Naive thymus-derived CD4-positive, alpha-beta T cell (primary cell): ENCODE measurements at regions not wholly inside any gene's neighbourhood (a gene's known extent, or its start where the extent isn't known, plus 50 kb on each side); places are given as distances from the start of the nearest gene placed in this dataset.

Source experiments
- ATAC-seq: fragments of 150-1000 bp; cut with Tn5 transposase; 2 replicates; pipeline ENCODE4 v1.10.0; 2021; ENCODE audit warnings: mild to moderate bottlenecking, moderate library complexity
- CTCF ChIA-PET: fragments of 350-600 bp; sonication (Branson Sonifier 250); formaldehyde crosslinking; loops from one replicate; lab custom pipeline; 2021; ENCODE audit warnings: antibody characterized with exemption; lab: Charles Lee
- POLR2A ChIA-PET: fragments of 350-600 bp; sonication (Branson Sonifier 250); formaldehyde crosslinking; loops from one replicate; lab custom pipeline; 2021; ENCODE audit warnings: antibody characterized with exemption, inconsistent platforms; lab: Charles Lee
- DNase-seq, 9 donors: peaks; one replicate each; pipeline versions ENCODE4 v3.0.0 to v3.0.0-alpha.2; 2020 to 2022; ENCODE audit warnings: mixed read lengths in 1 of 9
- H3K27ac ChIP-seq: one replicate; pipeline ENCODE4 v1.7.0; 2013; ENCODE audit warnings: mild to moderate bottlenecking, low read depth, low read length, moderate library complexity
- H3K27me3 ChIP-seq, 2 donors: one replicate each; pipeline ENCODE4 v1.7.0; 2013; ENCODE audit warnings: low read length in 2 of 2, mild to moderate bottlenecking in 2 of 2, moderate library complexity in 2 of 2; ENCODE audit not compliant: control insufficient read depth in 2 of 2, insufficient read depth in 2 of 2
- H3K36me3 ChIP-seq, 3 experiments: 1 replicate in 2 of 3; 2 replicates in 1 of 3; pipeline ENCODE4 v1.7.0; 2013; ENCODE audit warnings: low read length in 3 of 3, mild to moderate bottlenecking in 3 of 3, moderate library complexity in 1 of 3; ENCODE audit not compliant: insufficient read depth in 3 of 3, control insufficient read depth in 2 of 3
- H3K4me1 ChIP-seq, 2 donors: one replicate each; pipeline ENCODE4 v1.7.0; 2013; ENCODE audit warnings: low read length in 2 of 2, mild to moderate bottlenecking in 2 of 2, moderate library complexity in 1 of 2; ENCODE audit not compliant: control insufficient read depth in 2 of 2, insufficient read depth in 2 of 2
- H3K4me3 ChIP-seq: 2 replicates; pipeline ENCODE4 v1.7.0; 2013; ENCODE audit warnings: mild to moderate bottlenecking, low read length
- H3K9me3 ChIP-seq, 3 experiments: 1 replicate in 2 of 3; 2 replicates in 1 of 3; pipeline ENCODE4 v1.7.0; 2013; ENCODE audit warnings: low read length in 3 of 3; ENCODE audit not compliant: control insufficient read depth in 2 of 3
- H3K27ac Mint-ChIP-seq, 9 donors: one replicate each; pipeline ENCODE4 v1.8.0; 2020 to 2022; ENCODE audit warnings: mixed read lengths in 9 of 9, mild to moderate bottlenecking in 8 of 9, moderate library complexity in 5 of 9, inconsistent platforms in 2 of 9
- H3K27me3 Mint-ChIP-seq, 5 donors: one replicate each; pipeline ENCODE4 v1.8.0; 2021 to 2022; ENCODE audit warnings: mixed read lengths in 5 of 5, mild to moderate bottlenecking in 1 of 5
- H3K36me3 Mint-ChIP-seq, 5 donors: one replicate each; pipeline ENCODE4 v1.8.0; 2020 to 2022; ENCODE audit warnings: mixed read lengths in 5 of 5, mild to moderate bottlenecking in 3 of 5, inconsistent platforms in 1 of 5
- H3K4me1 Mint-ChIP-seq, 7 donors: one replicate each; pipeline ENCODE4 v1.8.0; 2020 to 2022; ENCODE audit warnings: mixed read lengths in 7 of 7, mild to moderate bottlenecking in 3 of 7, inconsistent platforms in 1 of 7
- H3K4me3 Mint-ChIP-seq, 10 donors: one replicate each; pipeline ENCODE4 v1.8.0; 2020 to 2022; ENCODE audit warnings: mild to moderate bottlenecking in 10 of 10, mixed read lengths in 10 of 10, moderate library complexity in 6 of 10, inconsistent platforms in 2 of 10
- H3K9me3 Mint-ChIP-seq, 11 donors: one replicate each; pipeline ENCODE4 v1.8.0; 2020 to 2022; ENCODE audit warnings: mixed read lengths in 11 of 11, mild to moderate bottlenecking in 4 of 11, inconsistent platforms in 1 of 11, moderate library complexity in 1 of 11
- intact Hi-C, 2 donors: fragments of 100-400 bp; cut with micrococcal nuclease; formaldehyde crosslinking; loops; one replicate each; pipeline ENCODE4 v1.15.1; 2023

DNA sequence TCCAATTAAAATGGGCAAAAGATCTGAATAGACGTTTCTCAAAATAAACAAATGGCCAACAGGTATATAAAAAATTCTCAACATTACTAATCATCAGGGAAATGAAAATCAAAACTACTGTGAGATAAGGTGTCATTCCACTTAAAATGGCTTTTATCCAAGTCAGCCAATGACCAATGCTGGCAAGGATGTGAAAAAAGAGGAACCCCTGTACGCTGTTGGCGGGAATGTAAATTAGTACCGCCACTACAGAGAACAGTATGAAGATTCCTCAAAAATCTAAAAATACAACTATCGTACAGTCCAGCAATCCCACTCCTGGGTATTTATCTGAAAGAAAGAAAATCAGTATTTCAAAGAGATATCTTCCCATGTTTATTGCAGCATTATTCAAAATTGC, 176.9 kb upstream of the STT3B start:
- Mint-ChIP-seq H3K27ac (no peak overlapping the region), H3K4me3 (no peak overlapping the region), H3K36me3 (peaks cover 0 to 17% (median 0%) of the 10 kb centered on the region in 5 donors), H3K27me3 (no peaks in the 10 kb centered on the region), H3K4me1 (peaks cover 17 to 28% (median 20%) of the 10 kb centered on the region in 7 donors), H3K9me3 (peaks cover 0 to 18% (median 2%) of the 10 kb centered on the region in 11 donors)
- no peaks in the 10 kb centered on the region for H3K36me3 ChIP-seq
- H3K4me3 ChIP-seq: no peak overlapping the region
- H3K9me3 ChIP-seq: no peaks in the 10 kb centered on the region
- no peaks in the 10 kb centered on the region for H3K27me3 ChIP-seq
- ChIA-PET CTCF (interaction anchor here (0.8 kb wide), 1 partner anchor 16 kb away, joined by 3 read pairs; no protein-coding TSS in a partner anchor), POLR2A (no interaction called here)
- no peak overlapping the region for H3K27ac ChIP-seq
- no peaks in the 10 kb centered on the region for H3K4me1 ChIP-seq
- ATAC-seq: no peak
- no peak for DNase-seq
- intact Hi-C loops: no loop called here

DNA sequence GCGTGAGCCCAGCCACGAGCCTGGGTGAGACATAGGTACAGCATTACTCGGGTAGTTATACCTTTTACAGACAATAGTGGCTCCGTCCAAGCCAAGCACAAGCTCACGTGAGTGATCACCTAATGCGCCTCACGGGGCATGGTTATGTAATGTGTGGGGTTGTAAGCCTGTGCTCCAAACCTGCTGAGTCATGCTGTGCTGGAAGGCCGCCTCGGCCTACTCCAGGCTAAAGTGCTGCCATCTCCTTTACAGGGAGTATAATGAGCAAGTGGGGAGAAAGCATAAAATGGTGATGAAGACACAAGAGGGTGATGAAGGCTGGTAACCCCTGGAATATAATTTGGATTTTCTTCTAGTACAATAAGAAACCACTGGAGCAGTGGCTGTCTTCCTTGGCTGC, 175.8 kb upstream of the STT3B start:
- CTCF ChIA-PET: interaction anchor here (0.6 kb wide), 1 partner anchor 424 kb away, joined by 3 read pairs; no protein-coding TSS in a partner anchor
- no peak overlapping the region for H3K4me3 ChIP-seq

DNA sequence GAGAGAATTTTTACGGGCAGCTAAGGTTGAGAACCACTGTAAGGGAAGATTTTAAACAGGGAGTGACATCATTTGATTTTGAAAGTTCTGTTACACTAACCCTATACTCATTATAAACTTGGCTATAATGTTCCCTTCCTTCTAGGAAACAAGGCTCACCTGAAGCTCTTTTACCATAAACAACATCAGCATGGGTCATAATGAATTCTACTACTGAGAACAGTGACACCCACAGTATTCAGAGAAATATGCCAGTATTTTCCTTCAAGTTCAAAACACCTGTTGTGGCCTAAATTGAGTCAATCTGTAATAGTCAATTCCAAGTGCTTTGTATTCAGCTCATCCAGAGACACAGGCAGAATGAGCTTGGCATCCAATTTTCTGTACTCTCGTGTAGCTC, 175.3 kb upstream of the STT3B start:
- H3K27me3 Mint-ChIP-seq: no peaks in the 10 kb centered on the region

More for the DNA sequence above, 175.8 kb upstream of the STT3B start:
- POLR2A ChIA-PET: no interaction called here
- Mint-ChIP-seq H3K4me3 (no peak overlapping the region), H3K9me3 (peaks cover 0 to 18% (median 2%) of the 10 kb centered on the region in 11 donors), H3K27ac (peak overlapping the region in 1 of 9 donors; percentile 48), H3K27me3 (no peaks in the 10 kb centered on the region), H3K4me1 (peaks cover 17 to 35% (median 28%) of the 10 kb centered on the region in 7 donors), H3K36me3 (peaks cover 0 to 17% (median 0%) of the 10 kb centered on the region in 5 donors)
- no peaks in the 10 kb centered on the region for H3K27me3 ChIP-seq
- no peaks in the 10 kb centered on the region for H3K36me3 ChIP-seq
- H3K9me3 ChIP-seq: no peaks in the 10 kb centered on the region
- no peak overlapping the region for H3K27ac ChIP-seq
- intact Hi-C loops: no loop called here
- ATAC-seq: peak; percentile 44
- H3K4me1 ChIP-seq: no peaks in the 10 kb centered on the region
- DNase-seq: no peak

DNA sequence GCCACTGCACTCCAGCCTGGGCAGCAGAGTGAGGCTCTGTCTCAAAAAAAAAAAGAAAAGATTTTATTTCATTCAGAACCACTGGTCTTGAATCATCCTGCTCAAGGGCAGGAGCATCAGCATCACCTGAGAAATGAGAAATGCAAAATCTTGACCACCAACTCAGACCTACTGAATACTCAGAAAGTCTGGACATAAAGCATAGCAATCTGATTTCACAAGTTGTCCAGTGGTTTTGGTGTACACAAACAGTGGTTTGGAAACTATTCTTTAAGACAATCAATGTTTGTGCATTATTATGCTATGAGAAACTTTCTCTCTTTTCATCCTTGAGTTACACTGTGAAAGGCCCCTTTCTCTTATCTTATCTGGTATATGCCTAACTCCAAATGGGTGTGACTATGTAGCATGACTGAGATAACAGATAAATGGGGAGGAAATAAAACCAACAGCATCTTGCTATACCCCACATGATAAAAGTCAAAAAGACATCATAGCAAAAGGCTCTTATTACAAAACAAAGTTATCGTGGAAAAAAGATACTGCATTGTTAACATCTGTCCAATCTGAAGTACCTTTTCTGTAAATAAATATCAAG, 174.2 kb upstream of the STT3B start:
- Histone ChIP-seq H3K36me3 (no peaks in the 10 kb centered on the region), H3K27ac (no peak overlapping the region), H3K9me3 (no peaks in the 10 kb centered on the region), H3K27me3 (no peaks in the 10 kb centered on the region), H3K4me1 (no peaks in the 10 kb centered on the region), H3K4me3 (no peak overlapping the region)
- ATAC-seq (no peak), DNase-seq (no peak)
- intact Hi-C loops: no loop called here
- Mint-ChIP-seq H3K4me3 (no peak overlapping the region), H3K4me1 (peaks cover 20 to 42% (median 28%) of the 10 kb centered on the region in 7 donors), H3K27me3 (no peaks in the 10 kb centered on the region), H3K27ac (peak overlapping the region in 1 of 9 donors; percentile 21), H3K36me3 (peaks cover 0 to 15% (median 0%) of the 10 kb centered on the region in 5 donors), H3K9me3 (peaks cover 0 to 12% (median 2%) of the 10 kb centered on the region in 11 donors)
- ChIA-PET POLR2A (no interaction called here), CTCF (no interaction called here)

More for the DNA sequence above, 175.3 kb upstream of the STT3B start:
- intact Hi-C loops: no loop called here
- no peak overlapping the region for H3K27ac ChIP-seq
- H3K27me3 ChIP-seq: no peaks in the 10 kb centered on the region
- no peak overlapping the region for H3K4me3 ChIP-seq
- DNase-seq (no peak), ATAC-seq (no peak)
- ChIA-PET CTCF (interaction anchor here (0.6 kb wide), 1 partner anchor 424 kb away, joined by 3 read pairs; no protein-coding TSS in a partner anchor), POLR2A (no interaction called here)
- peak overlapping the region in 2 of 9 donors; percentile 3 to 22 for H3K27ac Mint-ChIP-seq
- no peaks in the 10 kb centered on the region for H3K9me3 ChIP-seq
- peaks cover 0 to 18% (median 2%) of the 10 kb centered on the region in 11 donors for H3K9me3 Mint-ChIP-seq
- peaks cover 20 to 41% (median 28%) of the 10 kb centered on the region in 7 donors for H3K4me1 Mint-ChIP-seq
- no peak overlapping the region for H3K4me3 Mint-ChIP-seq
- H3K36me3 ChIP-seq: no peaks in the 10 kb centered on the region
- H3K4me1 ChIP-seq: no peaks in the 10 kb centered on the region
- peaks cover 0 to 19% (median 0%) of the 10 kb centered on the region in 5 donors for H3K36me3 Mint-ChIP-seq

DNA sequence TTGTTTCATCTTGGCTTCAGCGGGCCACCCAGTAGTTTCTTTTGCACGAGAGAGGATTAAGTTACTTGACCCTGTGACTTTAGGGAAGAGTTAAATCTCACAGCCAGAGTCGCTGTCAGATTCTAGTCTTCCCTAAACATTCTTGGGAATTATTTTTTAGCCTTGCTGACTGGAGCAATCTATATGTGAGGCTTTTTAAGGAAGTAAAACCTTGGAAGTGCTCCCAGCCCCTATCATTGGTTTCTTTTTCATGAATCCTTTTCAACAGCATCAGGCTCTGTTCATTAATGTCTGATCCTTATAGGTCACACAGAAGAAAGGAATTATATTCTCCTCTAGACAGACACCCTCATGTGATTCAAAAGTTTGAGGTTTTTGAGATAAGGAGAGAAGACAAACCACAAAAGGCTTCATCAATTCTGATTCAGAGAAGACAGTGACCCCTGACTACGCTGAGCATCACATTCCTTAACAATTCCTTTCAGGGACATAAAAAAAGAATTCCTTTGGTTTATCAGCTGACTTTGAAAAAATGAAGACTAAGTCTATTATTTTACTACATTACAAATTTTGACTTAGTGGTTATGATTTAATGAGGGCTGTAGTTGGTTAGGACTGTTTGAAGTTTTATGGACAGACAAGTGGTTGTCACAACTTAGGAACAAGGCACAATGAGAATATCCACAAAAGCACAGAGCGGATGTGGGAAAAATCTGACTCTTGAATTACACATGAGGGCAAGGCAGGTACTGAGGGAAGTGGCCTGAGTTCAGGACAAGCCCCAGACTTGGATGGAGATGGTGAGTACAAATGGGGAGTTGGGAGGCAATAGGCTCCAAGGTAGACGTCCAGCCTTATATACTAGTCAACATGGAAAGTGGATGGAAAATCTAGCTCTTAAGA, 171.1 kb upstream of the STT3B start:
- ATAC-seq: no peak

DNA sequence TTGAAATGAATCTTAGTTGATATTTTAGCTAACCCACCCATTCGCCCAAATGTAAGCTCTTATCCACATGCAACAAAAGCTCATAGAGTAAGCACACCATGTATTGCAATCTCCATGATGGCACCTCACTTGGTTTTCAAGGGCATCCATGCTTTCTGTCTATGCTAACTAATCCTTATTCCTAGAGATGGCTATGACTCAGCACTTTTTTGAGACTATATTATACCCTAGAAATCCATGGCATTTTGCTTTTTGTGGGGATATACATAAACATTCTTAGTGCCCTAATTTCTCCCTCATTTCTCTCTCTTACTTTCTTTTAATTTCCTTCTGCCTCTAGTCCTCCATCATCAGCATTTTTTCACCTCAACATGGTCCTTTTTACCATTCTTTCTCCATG, 168.5 kb upstream of the STT3B start:
- Mint-ChIP-seq H3K27me3 (no peaks in the 10 kb centered on the region), H3K4me3 (no peak overlapping the region), H3K27ac (peak overlapping the region in 1 of 9 donors; percentile 72), H3K9me3 (peaks cover 0 to 12% (median 0%) of the 10 kb centered on the region in 11 donors), H3K36me3 (peaks cover 0 to 4% (median 0%) of the 10 kb centered on the region in 5 donors), H3K4me1 (peaks cover 10 to 25% (median 19%) of the 10 kb centered on the region in 7 donors)
- Histone ChIP-seq H3K9me3 (no peaks in the 10 kb centered on the region), H3K27ac (no peak overlapping the region), H3K4me3 (no peak overlapping the region), H3K27me3 (no peaks in the 10 kb centered on the region), H3K4me1 (no peaks in the 10 kb centered on the region), H3K36me3 (no peaks in the 10 kb centered on the region)
- ChIA-PET CTCF (interaction anchor here (1.0 kb wide), 1 partner anchor 408 kb away, joined by 3 read pairs; no protein-coding TSS in a partner anchor), POLR2A (no interaction called here)
- DNase-seq (no peak), ATAC-seq (no peak)
- intact Hi-C loops: loop anchor here in 1 of 2 donors (5.0 kb wide), 1 partner anchor 403 kb away; no protein-coding TSS in a partner anchor

More for the DNA sequence above, 171.1 kb upstream of the STT3B start:
- POLR2A ChIA-PET: no interaction called here
- DNase-seq: no peak
- no peak overlapping the region for H3K27ac Mint-ChIP-seq
- no peak overlapping the region for H3K4me3 Mint-ChIP-seq
- Histone ChIP-seq H3K36me3 (no peaks in the 10 kb centered on the region), H3K27ac (no peak overlapping the region), H3K27me3 (no peaks in the 10 kb centered on the region), H3K4me3 (no peak overlapping the region), H3K9me3 (no peaks in the 10 kb centered on the region), H3K4me1 (no peaks in the 10 kb centered on the region)
- CTCF ChIA-PET: interaction anchor here (0.7 kb wide), 1 partner anchor 18 kb away, joined by 3 read pairs; no protein-coding TSS in a partner anchor
- intact Hi-C loops: loop anchor here in 1 of 2 donors (5.0 kb wide), 1 partner anchor 406 kb away; no protein-coding TSS in a partner anchor
- peaks cover 26 to 44% (median 38%) of the 10 kb centered on the region in 7 donors for H3K4me1 Mint-ChIP-seq
- H3K27me3 Mint-ChIP-seq: no peaks in the 10 kb centered on the region
- peaks cover 0 to 8% (median 0%) of the 10 kb centered on the region in 5 donors for H3K36me3 Mint-ChIP-seq
- H3K9me3 Mint-ChIP-seq: peaks cover 0 to 6% (median 0%) of the 10 kb centered on the region in 11 donors
